HG02571 (cell line): ENCODE measurements at regions not wholly inside any gene's neighbourhood (a gene's known extent, or its start where the extent isn't known, plus 50 kb on each side); places are given as distances from the start of the nearest gene placed in this dataset.

Experiments used
- ATAC-seq: cut with Tn5 transposase; IDR thresholded peaks from one replicate; pipeline ENCODE4 v1.9.1; 2021; ENCODE audit warnings: mild to moderate bottlenecking, moderate library complexity; ENCODE audit not compliant: unreplicated experiment

DNA sequence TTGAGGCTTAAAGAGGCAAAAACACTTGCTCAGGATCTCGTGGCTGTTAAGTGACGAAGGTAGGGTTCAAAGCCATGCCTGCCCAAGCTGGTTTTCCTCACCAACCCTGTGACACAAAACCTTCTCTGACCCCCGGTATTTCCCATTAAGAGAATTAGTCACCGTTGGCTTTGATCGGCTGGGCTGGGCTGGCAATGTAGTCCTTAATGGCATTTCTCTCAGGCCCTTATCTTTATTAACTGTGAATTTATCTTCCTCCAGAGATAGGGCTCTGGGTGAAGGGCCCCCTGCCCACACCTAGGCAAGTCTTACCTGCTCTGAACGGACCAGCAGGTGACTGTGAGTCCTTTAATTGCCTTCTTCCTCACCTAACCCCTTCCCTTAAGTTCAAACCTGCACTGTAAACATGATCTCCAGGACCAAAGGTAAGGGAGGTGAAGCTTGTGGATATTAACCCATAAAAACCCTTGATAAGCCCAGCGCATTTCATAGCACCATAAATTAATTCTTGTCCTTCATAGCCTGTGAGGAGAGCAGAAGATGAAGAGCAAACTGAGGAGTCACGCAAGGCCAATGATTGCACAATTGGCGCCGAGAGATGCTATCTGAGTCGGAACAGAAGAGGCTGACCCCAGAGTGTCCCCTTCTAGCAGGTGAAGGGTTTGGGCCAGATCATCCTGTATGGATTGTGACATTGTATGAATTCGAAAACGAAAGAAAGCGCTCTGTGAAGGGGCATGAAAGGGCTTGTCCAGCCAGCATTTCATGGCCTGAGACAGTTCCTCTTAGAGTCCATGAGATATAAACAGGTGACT, 790.8 kb upstream of the TBX3 start:
- ATAC-seq, result no peak

- ATAC-seq, result no peak
Observed at GRCh38 chr12:115473257-115473956, 789.4 kb upstream of the TBX3 start.

GRCh38 chr12:115472852-115473251, 788.9 kb upstream of the TBX3 start:
- ATAC-seq, result no peak

DNA sequence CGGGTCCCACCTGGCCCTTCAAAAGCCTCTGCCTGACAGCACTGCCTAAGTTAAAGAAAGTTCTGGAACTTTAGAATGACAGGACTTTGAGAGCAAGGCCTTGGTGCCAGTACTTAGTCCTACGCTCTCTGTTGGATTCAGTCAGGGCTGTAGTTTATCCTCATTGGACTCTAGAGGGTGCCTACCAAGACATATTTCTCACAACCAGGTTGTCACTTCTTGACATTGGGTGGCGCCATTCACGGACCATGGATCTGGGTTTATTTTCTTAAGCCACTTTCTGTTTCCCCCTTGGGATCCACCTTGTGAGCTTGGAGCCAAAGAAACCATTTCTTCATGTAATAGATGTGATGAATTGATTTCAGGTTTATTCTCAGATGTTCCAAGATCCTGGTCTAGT, 787.0 kb upstream of the TBX3 start:
- ATAC-seq, result no peak

DNA sequence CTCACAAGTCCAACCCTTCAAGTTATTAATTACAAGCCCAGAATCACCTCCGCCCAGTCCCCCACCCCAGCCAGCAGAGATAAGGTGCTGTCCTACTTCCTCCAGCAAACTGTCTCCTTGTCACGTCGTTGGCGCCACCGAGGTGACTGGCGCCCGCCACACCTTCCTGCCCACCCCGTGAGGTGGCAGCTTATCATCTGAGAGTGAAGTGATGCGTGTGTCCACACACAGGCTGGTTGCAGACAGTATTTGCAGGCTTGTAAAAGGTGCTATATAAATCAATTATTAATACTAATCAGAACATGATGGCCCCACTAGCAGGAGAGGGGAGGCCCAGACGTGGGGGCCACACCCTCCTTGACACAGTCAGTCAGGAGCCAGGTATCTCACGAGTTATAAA, 786.6 kb upstream of the TBX3 start:
- ATAC-seq, result no peak

DNA sequence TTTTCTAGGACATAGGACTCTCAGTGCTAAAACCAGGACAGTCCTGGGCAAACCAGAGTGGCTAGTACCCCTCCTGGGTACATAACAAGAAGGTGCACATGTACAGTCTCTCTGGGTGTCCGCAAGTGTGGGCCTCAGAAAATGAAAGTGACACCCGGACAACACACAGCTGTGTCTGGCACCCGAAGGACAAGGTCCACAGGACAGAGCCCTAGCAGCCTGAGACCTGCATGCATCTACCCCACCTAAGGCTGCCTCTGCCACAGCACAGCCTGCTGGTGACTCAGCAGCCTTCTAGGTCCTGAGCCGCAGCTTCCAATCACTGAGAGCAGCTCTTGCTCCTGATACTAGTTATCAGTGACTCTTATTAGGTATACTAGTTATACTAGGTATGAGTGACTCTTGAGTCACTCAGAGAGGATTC, 784.1 kb upstream of the TBX3 start:
- no peak for ATAC-seq

GRCh38 chr12:115467531-115467930, 783.6 kb upstream of the TBX3 start:
- no peak for ATAC-seq

- no peak for ATAC-seq
Observed at GRCh38 chr12:115466076-115466475, 782.1 kb upstream of the TBX3 start.

DNA sequence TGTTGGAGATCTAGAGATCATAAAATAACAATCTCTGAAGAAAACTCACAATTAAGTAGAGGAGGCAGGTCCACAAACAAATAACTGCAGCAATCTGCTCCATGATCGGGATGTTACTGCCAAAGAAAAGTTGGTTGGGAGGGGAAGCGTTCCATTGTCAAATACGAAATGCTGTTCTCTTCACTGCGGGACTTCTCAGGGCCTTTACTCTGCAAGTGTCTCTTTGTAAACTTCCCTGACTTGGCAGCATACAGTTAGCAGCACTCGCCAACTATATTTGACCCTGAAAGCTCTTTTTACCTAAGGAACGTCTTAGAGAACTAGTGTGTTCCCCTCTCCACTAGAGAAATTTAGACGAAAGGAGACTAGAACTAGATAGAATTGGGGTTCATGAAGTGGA, 780.7 kb upstream of the TBX3 start:
- ATAC-seq, result no peak

DNA sequence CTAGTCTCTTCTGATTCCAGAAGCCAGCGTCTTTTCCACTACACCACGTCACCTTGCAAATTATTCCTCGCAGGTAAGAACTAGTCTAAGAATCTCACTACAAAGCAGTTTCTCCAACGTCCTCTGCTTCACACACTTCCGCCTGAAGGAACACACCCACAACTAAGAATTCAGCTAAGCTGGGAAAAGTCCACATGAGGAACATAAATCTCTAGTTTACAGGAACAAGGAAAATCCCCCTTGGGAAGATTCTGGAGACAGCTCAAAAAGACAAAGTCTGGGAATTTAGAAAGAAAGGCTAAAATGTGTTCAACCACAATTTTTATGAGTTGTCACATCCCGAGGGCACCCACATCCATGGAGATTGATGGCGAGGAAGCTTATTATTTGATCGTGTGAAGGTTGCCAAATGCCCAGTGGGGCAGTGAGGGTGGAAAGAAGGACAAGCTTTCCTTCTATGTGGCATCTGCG, 780.2 kb upstream of the TBX3 start:
- no peak for ATAC-seq

- ATAC-seq, result no peak
Observed at GRCh38 chr12:115461401-115461800, 777.4 kb upstream of the TBX3 start.

DNA sequence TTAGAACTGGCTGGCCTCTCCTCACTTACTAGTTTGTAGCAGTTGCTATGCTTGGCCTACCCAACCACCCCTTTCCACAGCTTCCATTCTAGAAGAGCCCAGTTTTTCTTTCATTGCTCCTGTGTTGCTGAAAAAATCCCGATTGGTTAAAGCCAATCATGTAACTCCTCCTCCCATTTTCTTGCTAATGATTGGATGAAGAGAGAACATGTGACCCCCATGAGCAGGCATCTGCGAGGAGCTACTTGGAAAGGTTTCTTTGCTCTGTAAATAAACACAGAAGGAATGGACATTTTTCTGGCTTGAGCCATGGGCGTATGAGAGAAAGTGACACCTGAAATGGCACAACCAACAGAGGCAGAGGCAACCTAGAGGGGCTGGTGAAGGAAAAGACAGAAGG, 773.8 kb upstream of the TBX3 start:
- no peak for ATAC-seq

DNA sequence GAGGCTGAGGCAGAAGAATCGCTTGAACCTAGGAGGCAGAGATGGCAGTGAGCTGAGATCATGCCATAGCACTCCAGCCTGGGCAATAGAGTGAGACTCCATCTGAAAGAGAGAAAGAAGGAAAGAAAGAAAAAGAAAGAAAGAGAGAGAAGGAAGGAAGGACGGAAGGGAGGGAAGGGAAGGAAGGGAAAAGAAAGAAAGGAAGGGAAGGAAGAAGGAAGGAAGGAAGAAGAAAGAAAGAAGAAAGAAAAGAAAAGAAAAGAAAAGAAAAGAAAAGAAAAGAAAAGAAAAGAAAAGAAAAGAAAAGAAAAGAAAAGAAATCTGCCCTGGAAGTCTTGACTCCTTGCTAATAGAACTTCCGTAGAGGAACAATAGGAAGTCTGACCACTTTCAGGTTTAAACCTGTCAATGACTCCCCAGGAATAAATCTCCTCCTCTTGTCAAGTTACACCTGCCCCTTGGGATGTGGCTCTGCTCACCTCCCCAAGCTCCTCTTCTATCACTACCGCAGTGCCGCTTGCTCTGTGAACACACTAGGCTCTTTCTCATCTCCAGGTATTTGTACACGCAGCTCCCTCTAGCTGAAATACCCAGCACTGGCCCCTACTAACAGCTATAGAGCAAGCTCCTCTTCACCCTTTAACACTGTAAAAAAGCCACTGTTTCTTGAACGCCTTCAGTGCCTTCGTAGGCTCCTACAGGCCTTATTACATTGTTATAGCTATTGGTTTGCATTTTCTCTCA, 773.1 kb upstream of the TBX3 start:
- no peak for ATAC-seq

DNA sequence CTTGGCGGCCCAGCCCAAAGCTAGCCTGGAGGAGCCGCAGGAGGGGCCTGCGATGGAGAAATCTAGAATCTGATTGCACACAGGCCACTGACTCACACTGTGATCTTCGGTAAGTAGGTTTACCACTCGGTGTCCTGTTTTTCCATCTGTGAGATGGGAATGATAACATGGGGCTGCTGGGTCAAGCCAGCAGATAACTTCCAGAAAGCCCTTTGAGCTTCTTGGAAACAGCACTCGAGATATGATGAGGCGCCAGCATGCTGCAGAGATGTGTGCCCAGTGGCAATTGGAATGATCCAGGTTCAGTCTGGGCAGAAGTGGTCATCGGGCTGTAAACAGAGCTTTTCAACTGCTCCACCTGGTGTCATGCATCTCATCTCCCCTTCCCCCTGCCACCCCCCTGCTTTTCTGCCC, 771.3 kb upstream of the TBX3 start:
- no peak for ATAC-seq

DNA sequence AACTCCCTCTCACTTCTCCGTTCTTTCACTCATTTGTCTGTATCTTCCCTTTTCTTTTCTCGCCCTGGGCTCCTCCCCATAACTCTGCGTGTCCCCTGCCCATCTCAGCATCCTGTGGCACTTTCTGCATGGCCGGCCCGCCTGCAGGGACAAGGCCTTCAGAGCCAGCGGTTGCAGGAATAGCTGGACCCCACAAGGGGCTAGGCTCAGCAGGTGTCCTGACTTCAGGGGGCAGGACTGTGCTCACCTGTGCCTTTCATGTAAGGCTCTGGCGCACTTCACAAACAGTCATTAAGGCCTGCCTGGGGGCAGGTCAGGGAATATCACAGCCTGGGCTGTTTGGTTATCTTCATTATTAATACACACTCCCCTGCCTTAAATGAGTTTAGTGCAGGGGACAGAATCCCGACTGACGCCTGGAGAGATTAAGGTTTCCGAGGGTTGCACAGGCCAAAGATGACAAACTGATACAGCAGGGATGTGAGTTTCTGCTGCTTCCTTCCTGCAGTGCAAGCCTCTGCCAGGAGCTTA, 768.8 kb upstream of the TBX3 start:
- ATAC-seq, result no peak

- ATAC-seq, result no peak
Observed at GRCh38 chr12:115451780-115452736, 768.1 kb upstream of the TBX3 start.

GRCh38 chr12:115451151-115451779, 767.3 kb upstream of the TBX3 start:
- ATAC-seq, result no peak

DNA sequence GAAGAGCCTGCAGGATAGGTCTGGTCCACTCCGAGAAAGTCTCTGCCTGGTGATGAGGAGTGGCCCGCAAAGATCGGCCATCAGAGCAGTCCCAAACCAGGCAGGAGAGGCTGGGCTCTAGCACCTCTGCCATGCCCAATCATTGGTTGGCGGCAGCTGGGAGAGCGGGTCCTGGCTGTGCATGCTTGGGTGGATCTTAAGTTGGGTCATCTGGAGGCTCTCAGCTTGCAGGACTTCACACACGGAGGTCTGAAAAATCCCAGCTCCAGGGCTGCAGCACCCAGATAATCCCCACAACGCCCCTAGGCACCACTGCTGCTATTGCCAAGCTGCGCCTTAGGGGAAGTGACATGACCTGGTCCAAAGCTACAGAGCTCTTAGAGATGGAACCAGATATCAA, 766.7 kb upstream of the TBX3 start:
- no peak for ATAC-seq

DNA sequence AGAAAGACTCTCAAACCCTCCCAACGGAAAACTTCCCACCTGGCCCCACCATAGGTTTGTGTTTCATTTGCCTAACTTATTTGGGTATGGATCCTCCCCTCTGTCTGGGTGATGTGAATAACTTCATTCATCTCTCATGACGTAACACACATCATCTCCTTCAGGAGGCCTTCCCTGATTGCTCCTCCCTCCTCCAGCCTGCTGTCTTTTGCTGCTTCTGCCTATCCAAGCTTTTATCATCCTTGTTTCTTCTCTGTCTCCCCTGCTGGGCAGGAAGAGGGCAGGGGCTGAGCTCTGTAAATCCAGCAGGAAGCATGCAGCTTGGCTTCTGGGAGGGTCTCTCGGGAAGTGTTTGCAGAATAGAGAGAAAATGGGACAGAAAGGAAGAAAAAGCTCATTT, 766.0 kb upstream of the TBX3 start:
- ATAC-seq, result no peak

DNA sequence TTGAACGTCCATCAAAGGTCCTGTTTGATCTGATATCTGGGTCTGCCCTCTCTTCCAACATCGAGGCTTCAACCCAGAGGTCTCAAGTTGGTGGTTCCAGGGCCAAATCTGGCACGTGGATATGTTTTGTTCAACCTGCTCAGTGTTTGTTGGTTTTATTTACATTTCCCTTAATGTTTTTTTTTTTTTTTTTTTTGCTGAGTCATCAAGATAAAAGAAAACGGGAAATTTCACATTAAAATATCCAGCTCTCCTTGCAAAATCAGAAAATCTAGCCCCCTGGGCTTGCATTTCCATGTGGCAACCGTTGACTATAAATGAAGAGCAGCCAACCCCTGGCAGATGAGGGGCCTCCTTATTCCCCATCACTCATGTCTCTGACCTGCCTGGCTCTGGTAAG, 765.6 kb upstream of the TBX3 start:
- no peak for ATAC-seq
